ENCODE measurements at regions not wholly inside any gene's neighbourhood (a gene's known extent, or its start where the extent isn't known, plus 50 kb on each side); places are given as distances from the start of the nearest gene placed in this dataset.

- H3K27ac ChIP-seq (ENCODE audit: low read length) = no peak overlapping the region
- H3K36me3 ChIP-seq (ENCODE audit: control insufficient read depth, insufficient read depth, low read length) = no peaks in the 10 kb centered on the region
- no peak for DNase-seq (ENCODE audit: low read depth, low spot score)
- no peak for ATAC-seq
- peaks cover 18% of the 10 kb centered on the region for H3K27me3 ChIP-seq (ENCODE audit: control insufficient read depth, insufficient read depth, low read length)
- no peak overlapping the region for H3K4me3 ChIP-seq (ENCODE audit: low read depth in 2 of 2, low read length in 2 of 2)
- BruUV-seq (replicated peaks) = no TSS peak
- H3K9me3 ChIP-seq (ENCODE audit: control insufficient read depth, insufficient read depth, low read depth, low read length) = no peaks in the 10 kb centered on the region
- POLR2A ChIA-PET = no interaction called here
- in situ Hi-C loops (cut with HindIII; ENCODE audit: low pct_unique_long_range_greater_than_20kb, low sequenced_read_pairs) = no loop called here
- TF ChIP-seq CTCF (IDR thresholded peaks at IDR 0.05) (no peak), POLR2AphosphoS5 (IDR thresholded peaks at IDR 0.05; ENCODE audit: low read depth, low read length) (no peak), REST (IDR thresholded peaks at IDR 0.05; ENCODE audit: insufficient read depth in 1 of 2, low read depth in 2 of 2, low read length in 1 of 2) (no peak), SIN3A (IDR thresholded peaks at IDR 0.05; ENCODE audit: borderline replicate concordance, insufficient read depth, low read depth, low read length) (no peak), TCF7L2 (IDR thresholded peaks at IDR 0.05; ENCODE audit: low read depth, low read length) (no peak)
- CTCF ChIA-PET = interaction anchor here (0.6 kb wide), 1 partner anchor 346 kb away, joined by 4 read pairs; no protein-coding TSS in a partner anchor
- no peaks in the 10 kb centered on the region for H3K4me1 ChIP-seq (ENCODE audit: control insufficient read depth, insufficient read depth, low read length)
- intact Hi-C loops (cut with micrococcal nuclease; ENCODE audit: unreplicated experiment) = no loop called here
Measured at GRCh38 chr7:54674891-54675290, 84.1 kb downstream of the SEC61G start.

- BruUV-seq (replicated peaks) = no TSS peak
- no peak overlapping the region for H3K27ac ChIP-seq (ENCODE audit: low read length)
- ATAC-seq (no peak), DNase-seq (ENCODE audit: low read depth, low spot score) (no peak)
- TF ChIP-seq POLR2AphosphoS5 (IDR thresholded peaks at IDR 0.05; ENCODE audit: low read depth, low read length) (no peak), REST (IDR thresholded peaks at IDR 0.05; ENCODE audit: insufficient read depth in 1 of 2, low read depth in 2 of 2, low read length in 1 of 2) (no peak), CTCF (IDR thresholded peaks at IDR 0.05) (no peak), TCF7L2 (IDR thresholded peaks at IDR 0.05; ENCODE audit: low read depth, low read length) (no peak)
- ChIA-PET POLR2A (no interaction called here), CTCF (no interaction called here)
- no peak overlapping the region for H3K4me3 ChIP-seq (ENCODE audit: low read depth in 2 of 2, low read length in 2 of 2)
- intact Hi-C loops (cut with micrococcal nuclease; ENCODE audit: unreplicated experiment) (no loop called here), in situ Hi-C loops (cut with HindIII; ENCODE audit: low pct_unique_long_range_greater_than_20kb, low sequenced_read_pairs) (no loop called here)
- H3K4me1 ChIP-seq (ENCODE audit: control insufficient read depth, insufficient read depth, low read length) = no peaks in the 10 kb centered on the region
- H3K36me3 ChIP-seq (ENCODE audit: control insufficient read depth, insufficient read depth, low read length) = no peaks in the 10 kb centered on the region
- H3K9me3 ChIP-seq (ENCODE audit: control insufficient read depth, insufficient read depth, low read depth, low read length) = no peaks in the 10 kb centered on the region
- H3K27me3 ChIP-seq (ENCODE audit: control insufficient read depth, insufficient read depth, low read length) = peaks cover 18% of the 10 kb centered on the region
Measured at GRCh38 chr7:54672519-54672918, 86.5 kb downstream of the SEC61G start.

All from Panc1 (cell line).